K562 (cell line): ENCODE measurements at regions not wholly inside any gene's neighbourhood (a gene's known extent, or its start where the extent isn't known, plus 50 kb on each side); places are given as distances from the start of the nearest gene placed in this dataset.

ENCODE experiments used
- ATAC-seq: fragments of 200-7000 bp; cut with Tn5 transposase; 3 replicates; pipeline ENCODE4 v1.9.1; 2020; ENCODE audit warnings: moderate library complexity
- BruUV-seq: library from RNA; stranded (reverse); fragments of 400-500 nt; replicated peaks from 2 replicates; lab custom pipeline; 2021; lab: Mats Ljungman, UMichigan
- CTCF ChIA-PET: fragments of 300-600 bp; formaldehyde crosslinking; extraction: SDS; loops from one replicate; lab custom pipeline; 2021; ENCODE audit warnings: low intra/inter-chr PET ratio; lab: Yijun Ruan, JAX
- POLR2A ChIA-PET: fragments of 300-600, 350-650 bp; sonication (Branson Sonifier 250); formaldehyde crosslinking; extraction: SDS; loops from one replicate; lab custom pipeline; 2021; ENCODE audit warnings: antibody characterized with exemption, inconsistent platforms; lab: Yijun Ruan, JAX
- DNase-seq, 4 experiments: peaks; one replicate each; pipeline versions ENCODE4 v3.0.0 to v3.0.0-alpha.2; 2011 to 2018; ENCODE audit warnings: low spot score in 3 of 4, mixed read lengths in 3 of 4; ENCODE audit errors: extremely low read depth in 1 of 4
- FAIRE-seq: peaks from 2 replicates; lab custom pipeline; 2011; peaks lifted over from hg19 to GRCh38; lab: Jason Lieb, UNC
- H2AFZ ChIP-seq: 2 replicates; pipeline ENCODE4 v1.6.0; 2011; ENCODE audit warnings: low read depth, low read length, control low read depth, inconsistent platforms
- H3K27ac ChIP-seq: fragments of 200-600 bp; 3 replicates; pipeline ENCODE4 v1.8.0; 2011; ENCODE audit warnings: low read depth, mild to moderate bottlenecking, control low read depth, inconsistent platforms, low read length, moderate library complexity, mixed read lengths; ENCODE audit errors: extremely low read depth
- H3K27me3 ChIP-seq, 2 experiments: fragments of 300-600 bp in 1 of 2; 2 replicates in 1 of 2; 3 replicates in 1 of 2; pipeline versions ENCODE4 v1.6.0 to v1.8.0; 2011; ENCODE audit warnings: inconsistent platforms in 2 of 2, low read length in 2 of 2, mild to moderate bottlenecking in 1 of 2, mixed read lengths in 1 of 2, moderate library complexity in 1 of 2; ENCODE audit not compliant: control insufficient read depth in 2 of 2, insufficient read depth in 2 of 2
- H3K36me3 ChIP-seq: fragments of 300-600 bp; 3 replicates; pipeline ENCODE4 v1.8.0; 2011; ENCODE audit warnings: mild to moderate bottlenecking, low read length, inconsistent platforms; ENCODE audit not compliant: control insufficient read depth, insufficient read depth
- H3K4me1 ChIP-seq, 2 experiments: fragments of 200-600 bp in 1 of 2; replicated peaks in 1 of 2; 2 replicates in 1 of 2; 3 replicates in 1 of 2; pipeline versions ENCODE4 v1.5.1 to v1.8.0; 2011; ENCODE audit warnings: inconsistent platforms in 2 of 2, low read length in 2 of 2, mild to moderate bottlenecking in 1 of 2, mixed read lengths in 1 of 2, moderate library complexity in 1 of 2; ENCODE audit not compliant: control insufficient read depth in 2 of 2, insufficient read depth in 2 of 2
- H3K4me2 ChIP-seq: 2 replicates; pipeline ENCODE4 v1.6.1; 2011; ENCODE audit warnings: low read length, control low read depth, inconsistent platforms, mixed read lengths; ENCODE audit not compliant: insufficient read depth
- H3K4me3 ChIP-seq: fragments of 200-600 bp; sonication (generic), shearing (Covaris generic); 2 replicates; pipeline ENCODE4 v1.5.1; 2016; ENCODE audit warnings: control low read depth, inconsistent platforms
- H3K79me2 ChIP-seq: fragments of 200-600 bp; 3 replicates; pipeline ENCODE4 v1.8.0; 2011; ENCODE audit warnings: low read length, inconsistent platforms; ENCODE audit not compliant: control insufficient read depth, insufficient read depth
- H3K9ac ChIP-seq, 2 experiments: 2 replicates each; pipeline versions ENCODE4 v1.6.0 to v1.6.1; 2011; ENCODE audit warnings: low read depth in 2 of 2, low read length in 2 of 2, control low read depth in 1 of 2, inconsistent platforms in 1 of 2, mild to moderate bottlenecking in 1 of 2, mixed read lengths in 1 of 2; ENCODE audit not compliant: insufficient read depth in 1 of 2
- H3K9me1 ChIP-seq: one replicate; pipeline ENCODE4 v1.6.0; 2011; ENCODE audit warnings: inconsistent platforms, mild to moderate bottlenecking, low read length, moderate library complexity; ENCODE audit not compliant: control insufficient read depth, insufficient read depth
- H3K9me3 ChIP-seq: replicated peaks from 2 replicates; pipeline ENCODE4 v1.5.1; 2011; ENCODE audit warnings: low read depth, low read length, inconsistent platforms; ENCODE audit not compliant: control insufficient read depth, insufficient read depth
- H4K20me1 ChIP-seq: replicated peaks from 2 replicates; pipeline ENCODE4 v1.6.1; 2011; ENCODE audit warnings: low read length, inconsistent platforms, mixed read lengths; ENCODE audit not compliant: control insufficient read depth, insufficient read depth
- AFF1 ChIP-seq, 2 experiments: fragments of 450-650 bp; IDR thresholded peaks; 2 replicates each; pipeline ENCODE4 v1.6.1; 2018; ENCODE audit warnings: mild to moderate bottlenecking in 2 of 2, low read depth in 1 of 2; ENCODE audit not compliant: partially characterized antibody in 2 of 2
- DACH1 ChIP-seq: fragments of 450-650 bp; IDR thresholded peaks from 2 replicates; pipeline ENCODE4 v1.6.1; 2018; ENCODE audit not compliant: partially characterized antibody
- EP300 ChIP-seq: IDR thresholded peaks from 2 replicates; pipeline ENCODE4 v1.6.1; 2012; ENCODE audit warnings: low read length, improper control_type of control experiment
- JUND ChIP-seq, 2 experiments: IDR thresholded peaks; 2 replicates in 1 of 2; 3 replicates in 1 of 2; pipeline ENCODE4 v1.6.1; 2011; ENCODE audit warnings: borderline replicate concordance in 2 of 2, low read depth in 2 of 2, low read length in 2 of 2, improper control_type of control experiment in 1 of 2, missing biosample characterization in 1 of 2, missing genetic modification characterization in 1 of 2, missing genetic modification reagents in 1 of 2
- NBN ChIP-seq: fragments of 450-650 bp; IDR thresholded peaks from 2 replicates; pipeline ENCODE4 v1.6.1; 2016; ENCODE audit warnings: low read depth, mild to moderate bottlenecking
- NFE2 ChIP-seq: IDR thresholded peaks from 2 replicates; pipeline ENCODE4 v1.6.1; 2014; ENCODE audit warnings: antibody characterized with exemption, low read depth
- SMAD2 ChIP-seq: fragments of 150-350 bp; IDR thresholded peaks from 2 replicates; pipeline ENCODE4 v1.6.1; 2014; ENCODE audit warnings: low read depth, mild to moderate bottlenecking, low read length
- SMC3 ChIP-seq: conservative IDR thresholded peaks from 2 replicates; pipeline ENCODE4 v1.6.1; 2011; ENCODE audit warnings: low read depth, low read length, improper control_type of control experiment; ENCODE audit not compliant: insufficient read depth
- TAF1 ChIP-seq: IDR thresholded peaks from 2 replicates; pipeline ENCODE4 v1.6.1; 2011; ENCODE audit warnings: mild to moderate bottlenecking, low read length, moderate library complexity; ENCODE audit not compliant: insufficient read depth, control insufficient read depth, severe bottlenecking; ENCODE audit errors: extremely low read depth
- TAF7 ChIP-seq: fragments of 450-650 bp; IDR thresholded peaks from 2 replicates; pipeline ENCODE4 v1.6.1; 2016; ENCODE audit warnings: missing genetic modification characterization, missing compliant biosample characterization
- THRAP3 ChIP-seq: fragments of 450-650 bp; IDR thresholded peaks from 2 replicates; pipeline ENCODE4 v1.6.1; 2016; ENCODE audit warnings: mild to moderate bottlenecking, inconsistent platforms, borderline replicate concordance
- ZFP91 ChIP-seq: sonication (generic); formaldehyde crosslinking; IDR thresholded peaks from 2 replicates; pipeline ENCODE4 v1.8.0; 2022; ENCODE audit warnings: mild to moderate bottlenecking, missing genetic modification reagents
- ZMIZ1 ChIP-seq, 2 experiments: fragments of 150-350 bp in 1 of 2; IDR thresholded peaks; 2 replicates each; pipeline ENCODE4 v1.6.1; 2012 to 2016; ENCODE audit warnings: low read depth in 2 of 2, low read length in 2 of 2, mild to moderate bottlenecking in 1 of 2, moderate library complexity in 1 of 2
- ZNF140 ChIP-seq: fragments of 250-450 bp; sonication (Bioruptor Pico); IDR thresholded peaks from 2 replicates; pipeline ENCODE4 v1.8.0; 2021; ENCODE audit warnings: moderate library complexity, mild to moderate bottlenecking, inconsistent platforms
- WGBS: fragments of 100-300 bp; shearing (Covaris generic); methylation state at CpG from one replicate; pipeline ENCODE4 v1.1.6; 2016; ENCODE audit warnings: low coverage, mixed read lengths; ENCODE audit not compliant: insufficient coverage; ENCODE audit errors: missing lambda C conversion rate; 5-methylcytosine and 5-hydroxymethylcytosine counted together
- in situ Hi-C: fragments of 300-500 bp; cut with MboI; formaldehyde crosslinking; loops from 4 replicates; pipeline ENCODE4 v1.15.0; 2018; ENCODE audit warnings: inconsistent platforms, mixed read lengths
- intact Hi-C: fragments of 100-400 bp; cut with micrococcal nuclease; formaldehyde crosslinking; loops from 2 replicates; pipeline ENCODE4 v1.14.2; 2022

GRCh38 chr7:118839515-118839914 is 615.0 kb downstream of the ANKRD7 start:
- POLR2A ChIA-PET, result no interaction called here
- ATAC-seq (no peak; the same call in 2 of the 3 replicates), FAIRE-seq (no peak), DNase-seq (no peak)
- no peaks in the 10 kb centered on the region for H3K79me2 ChIP-seq
- intact Hi-C loops (no loop called here), in situ Hi-C loops (no loop called here)
- H3K4me3 ChIP-seq, result no peak overlapping the region
- no peaks in the 10 kb centered on the region for H4K20me1 ChIP-seq
- 6% methylated on average over 4 of the region's 4 CpGs for WGBS
- H2AFZ ChIP-seq, result no peak overlapping the region
- no TSS peak for BruUV-seq
- CTCF ChIA-PET, result no interaction called here
- no peak overlapping the region for H3K9ac ChIP-seq
- no peaks in the 10 kb centered on the region for H3K36me3 ChIP-seq
- no peak overlapping the region for H3K27ac ChIP-seq
- H3K4me2 ChIP-seq, result no peak overlapping the region
- no peaks in the 10 kb centered on the region for H3K4me1 ChIP-seq
- no peaks in the 10 kb centered on the region for H3K9me1 ChIP-seq
- no peaks in the 10 kb centered on the region for H3K27me3 ChIP-seq
- no peaks in the 10 kb centered on the region for H3K9me3 ChIP-seq
- TF ChIP-seq AFF1 (IDR thresholded peaks at IDR 0.05; ENCODE audit: low read depth in 1 of 2, partially characterized antibody in 2 of 2), result no peak
- TF ChIP-seq TAF7 (tag), result no peak
- no peak for TF ChIP-seq ZMIZ1 (IDR thresholded peaks at IDR 0.05; ENCODE audit: low read depth in 2 of 2, low read length in 2 of 2)
- TF ChIP-seq DACH1, result no peak
- no peak for TF ChIP-seq JUND (IDR thresholded peaks at IDR 0.05; ENCODE audit: borderline replicate concordance, low read depth, low read length)
- TF ChIP-seq JUND (tag; IDR thresholded peaks at IDR 0.05; ENCODE audit: borderline replicate concordance, low read depth, low read length), result no peak
- TF ChIP-seq SMC3, result no peak
- TF ChIP-seq ZFP91 (CRISPR knock-in tag), result no peak
- TF ChIP-seq SMAD2, result no peak
- no peak for TF ChIP-seq ZNF140
- TF ChIP-seq THRAP3, result no peak
- TF ChIP-seq EP300, result no peak
- TF ChIP-seq TAF1, result no peak
- TF ChIP-seq NFE2, result no peak
- TF ChIP-seq NBN, result no peak
